ENCODE measurements at regions not wholly inside any gene's neighbourhood (a gene's known extent, or its start where the extent isn't known, plus 50 kb on each side); places are given as distances from the start of the nearest gene placed in this dataset.

DNA sequence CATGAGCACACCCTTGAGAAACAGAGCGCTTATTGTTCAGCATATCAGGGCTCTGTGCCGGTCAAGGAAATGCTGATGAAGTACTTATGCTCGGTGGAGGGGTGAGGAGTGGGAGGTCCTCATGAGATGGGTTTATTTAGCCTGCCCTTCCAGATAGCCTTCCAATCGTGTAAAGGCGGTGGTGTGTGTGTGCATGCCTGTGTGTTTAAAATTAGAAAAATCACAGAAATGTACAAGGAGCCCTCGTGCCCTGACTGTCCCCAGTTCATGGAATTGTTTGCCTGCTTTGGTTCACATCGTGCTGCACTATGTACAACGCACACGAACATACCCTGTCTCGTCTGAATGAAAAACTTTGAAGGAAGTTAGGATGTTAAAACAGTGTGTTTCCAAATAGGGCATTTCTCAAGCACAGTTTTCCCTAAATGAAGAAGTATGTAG is 158.6 kb downstream of the AQP4 start:
- no peak for ATAC-seq (replicated peaks in 1 of 4)
- peaks cover 0 to 3% of the 10 kb centered on the region in 2 experiments for H3K4me1 ChIP-seq (ENCODE audit: control insufficient read depth in 1 of 2, extremely low read depth in 1 of 2, insufficient read depth in 2 of 2, low read length in 2 of 2)

GRCh38 chr18:26705757-26706156 is 157.4 kb upstream of the KCTD1 start:
- ChIA-PET POLR2A (no interaction called here), CTCF (no interaction called here)
- peaks cover 0 to 6% of the 10 kb centered on the region in 2 experiments for H3K4me1 ChIP-seq (ENCODE audit: control insufficient read depth in 1 of 2, extremely low read depth in 1 of 2, insufficient read depth in 2 of 2, low read length in 2 of 2)
- Mint-ChIP-seq H3K27ac (no peak overlapping the region), H3K9me3 (peaks cover 0 to 5% (median 0%) of the 10 kb centered on the region in 3 donors), H3K4me3 (no peak overlapping the region), H3K4me1 (peaks cover 0 to 6% (median 0%) of the 10 kb centered on the region in 3 donors), H3K27me3 (peaks cover 0 to 4% of the 10 kb centered on the region in 2 donors), H3K36me3 (no peaks in the 10 kb centered on the region)
- H3K36me3 ChIP-seq (ENCODE audit: control insufficient read depth in 2 of 2, extremely low read depth in 1 of 2, insufficient read depth in 1 of 2, low read length in 1 of 2): no peaks in the 10 kb centered on the region
- H3K9me3 ChIP-seq: no peaks in the 10 kb centered on the region
- peaks cover 0 to 2% of the 10 kb centered on the region in 2 experiments for H3K27me3 ChIP-seq (replicated peaks in 1 of 2; ENCODE audit: control insufficient read depth in 2 of 2, extremely low read depth in 1 of 2, insufficient read depth in 2 of 2, low read length in 1 of 2)
- H3K4me3 ChIP-seq (ENCODE audit: control insufficient read depth in 1 of 2, extremely low read depth in 1 of 2, low read length in 1 of 2): no peak overlapping the region
- no peak for DNase-seq
- H3K27ac ChIP-seq (ENCODE audit: low read length): no peak overlapping the region
- ATAC-seq (replicated peaks in 1 of 4): no peak

More for the DNA sequence above, 158.6 kb downstream of the AQP4 start:
- Mint-ChIP-seq H3K4me1 (peaks cover 0 to 6% (median 0%) of the 10 kb centered on the region in 3 donors), H3K4me3 (no peak overlapping the region), H3K9me3 (peaks cover 0 to 5% (median 0%) of the 10 kb centered on the region in 3 donors), H3K27ac (no peak overlapping the region), H3K36me3 (no peaks in the 10 kb centered on the region), H3K27me3 (peaks cover 0 to 4% of the 10 kb centered on the region in 2 donors)
- no peak overlapping the region for H3K4me3 ChIP-seq (ENCODE audit: control insufficient read depth in 1 of 2, extremely low read depth in 1 of 2, low read length in 1 of 2)
- 82% methylated on average over 8 of the region's 10 CpGs for WGBS (ENCODE audit: insufficient coverage)
- ChIA-PET POLR2A (no interaction called here), CTCF (no interaction called here)
- no peaks in the 10 kb centered on the region for H3K9me3 ChIP-seq
- H3K27ac ChIP-seq (ENCODE audit: low read length): no peak overlapping the region
- H3K36me3 ChIP-seq (ENCODE audit: control insufficient read depth in 2 of 2, extremely low read depth in 1 of 2, insufficient read depth in 1 of 2, low read length in 1 of 2): no peaks in the 10 kb centered on the region
- peaks cover 0 to 2% of the 10 kb centered on the region in 2 experiments for H3K27me3 ChIP-seq (replicated peaks in 1 of 2; ENCODE audit: control insufficient read depth in 2 of 2, extremely low read depth in 1 of 2, insufficient read depth in 2 of 2, low read length in 1 of 2)
- DNase-seq: no peak

DNA sequence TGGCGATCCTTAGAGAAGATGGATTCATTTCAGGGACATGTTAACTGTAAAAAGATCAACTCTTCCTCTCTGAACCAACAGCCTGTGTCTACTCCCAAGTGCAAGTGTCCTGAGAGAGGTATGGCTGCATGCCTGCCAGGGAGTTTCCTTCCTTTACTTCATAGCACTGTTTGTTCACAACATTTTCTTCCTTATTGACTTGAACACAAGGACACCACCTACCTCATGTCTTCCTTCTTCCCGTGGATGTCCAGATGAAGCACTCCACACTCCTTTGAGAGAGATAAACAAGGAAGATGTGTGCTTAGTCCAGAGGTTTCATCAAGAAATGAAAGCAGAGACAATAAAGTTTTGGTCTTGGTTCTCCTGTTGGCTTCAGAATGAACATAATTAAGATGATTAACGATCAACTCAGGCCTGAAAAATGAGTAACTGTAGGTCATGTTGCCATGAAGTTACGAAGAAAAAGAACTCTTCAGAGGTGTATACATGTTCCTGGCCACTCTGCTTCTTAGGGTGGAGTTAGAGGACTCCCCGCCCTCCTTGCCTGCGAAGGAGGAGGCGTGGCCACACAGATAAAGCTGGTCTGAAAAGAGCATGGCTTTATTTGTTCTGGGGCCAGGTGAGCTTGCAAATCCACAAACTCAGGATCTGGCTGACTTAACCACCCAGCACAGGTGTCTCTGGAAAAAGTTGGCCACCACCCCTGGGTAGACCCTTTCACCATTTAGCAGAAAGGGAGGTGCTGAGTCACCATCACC is 155.0 kb upstream of the KCTD1 start:
- Mint-ChIP-seq H3K27me3 (peaks cover 0 to 2% of the 10 kb centered on the region in 2 donors), H3K4me1 (no peaks in the 10 kb centered on the region), H3K4me3 (no peak overlapping the region), H3K36me3 (no peaks in the 10 kb centered on the region), H3K9me3 (peaks cover 0 to 5% (median 0%) of the 10 kb centered on the region in 3 donors), H3K27ac (no peak overlapping the region)
- DNase-seq (no peak), ATAC-seq (replicated peaks in 1 of 4) (no peak)
- H3K36me3 ChIP-seq (ENCODE audit: control insufficient read depth in 2 of 2, extremely low read depth in 1 of 2, insufficient read depth in 1 of 2, low read length in 1 of 2): no peaks in the 10 kb centered on the region
- no peaks in the 10 kb centered on the region for H3K9me3 ChIP-seq
- no peak overlapping the region for H3K27ac ChIP-seq (ENCODE audit: low read length)
- H3K4me3 ChIP-seq (ENCODE audit: control insufficient read depth in 1 of 2, extremely low read depth in 1 of 2, low read length in 1 of 2): no peak overlapping the region
- ChIA-PET POLR2A (no interaction called here), CTCF (interaction anchor here in 1 of 2 donors (0.6 kb wide), 1 partner anchor 20 kb away, joined by 3 read pairs; no protein-coding TSS in a partner anchor)
- H3K27me3 ChIP-seq (replicated peaks in 1 of 2; ENCODE audit: control insufficient read depth in 2 of 2, extremely low read depth in 1 of 2, insufficient read depth in 2 of 2, low read length in 1 of 2): peaks cover 0 to 2% of the 10 kb centered on the region in 2 experiments
- peaks cover 0 to 5% of the 10 kb centered on the region in 2 experiments for H3K4me1 ChIP-seq (ENCODE audit: control insufficient read depth in 1 of 2, extremely low read depth in 1 of 2, insufficient read depth in 2 of 2, low read length in 2 of 2)
- WGBS (ENCODE audit: insufficient coverage): 77% methylated on average over 5 of the region's 7 CpGs

- no peaks in the 10 kb centered on the region for H3K36me3 ChIP-seq (ENCODE audit: control insufficient read depth in 2 of 2, extremely low read depth in 1 of 2, insufficient read depth in 1 of 2, low read length in 1 of 2)
- Mint-ChIP-seq H3K4me3 (no peak overlapping the region), H3K36me3 (no peaks in the 10 kb centered on the region), H3K27me3 (peaks cover 0 to 4% of the 10 kb centered on the region in 2 donors), H3K9me3 (peaks cover 0 to 3% (median 0%) of the 10 kb centered on the region in 3 donors), H3K4me1 (no peaks in the 10 kb centered on the region), H3K27ac (no peak overlapping the region)
- ATAC-seq (replicated peaks in 1 of 4): no peak
- no peak overlapping the region for H3K4me3 ChIP-seq (ENCODE audit: control insufficient read depth in 1 of 2, extremely low read depth in 1 of 2, low read length in 1 of 2)
- peaks cover 0 to 5% of the 10 kb centered on the region in 2 experiments for H3K4me1 ChIP-seq (ENCODE audit: control insufficient read depth in 1 of 2, extremely low read depth in 1 of 2, insufficient read depth in 2 of 2, low read length in 2 of 2)
- no peak overlapping the region for H3K27ac ChIP-seq (ENCODE audit: low read length)
- no peak for DNase-seq
- no peaks in the 10 kb centered on the region for H3K9me3 ChIP-seq
- 8% methylated on average over 2 of the region's 6 CpGs for WGBS (ENCODE audit: insufficient coverage)
- CTCF ChIA-PET: no interaction called here
- POLR2A ChIA-PET: no interaction called here
- peaks cover 0 to 2% of the 10 kb centered on the region in 2 experiments for H3K27me3 ChIP-seq (replicated peaks in 1 of 2; ENCODE audit: control insufficient read depth in 2 of 2, extremely low read depth in 1 of 2, insufficient read depth in 2 of 2, low read length in 1 of 2)
Observed at GRCh38 chr18:26702086-26702485, 153.7 kb upstream of the KCTD1 start.

GRCh38 chr18:26700728-26701127 is 152.4 kb upstream of the KCTD1 start:
- DNase-seq (no peak), ATAC-seq (replicated peaks in 1 of 4) (no peak)
- Mint-ChIP-seq H3K4me1 (peaks cover 0 to 4% (median 2%) of the 10 kb centered on the region in 3 donors), H3K27me3 (peaks cover 0 to 4% of the 10 kb centered on the region in 2 donors), H3K27ac (no peak overlapping the region), H3K36me3 (no peaks in the 10 kb centered on the region), H3K9me3 (no peaks in the 10 kb centered on the region), H3K4me3 (no peak overlapping the region)
- H3K36me3 ChIP-seq (ENCODE audit: control insufficient read depth in 2 of 2, extremely low read depth in 1 of 2, insufficient read depth in 1 of 2, low read length in 1 of 2): no peaks in the 10 kb centered on the region
- H3K4me3 ChIP-seq (ENCODE audit: control insufficient read depth in 1 of 2, extremely low read depth in 1 of 2, low read length in 1 of 2): no peak overlapping the region
- POLR2A ChIA-PET: no interaction called here
- H3K27ac ChIP-seq (ENCODE audit: low read length): no peak overlapping the region
- no CpG with 5 or more reads among the region's 2 CpGs for WGBS (ENCODE audit: insufficient coverage)
- CTCF ChIA-PET: no interaction called here
- H3K27me3 ChIP-seq (replicated peaks in 1 of 2; ENCODE audit: control insufficient read depth in 2 of 2, extremely low read depth in 1 of 2, insufficient read depth in 2 of 2, low read length in 1 of 2): peaks cover 0 to 2% of the 10 kb centered on the region in 2 experiments
- H3K4me1 ChIP-seq (ENCODE audit: control insufficient read depth in 1 of 2, extremely low read depth in 1 of 2, insufficient read depth in 2 of 2, low read length in 2 of 2): peaks cover 0 to 5% of the 10 kb centered on the region in 2 experiments
- no peaks in the 10 kb centered on the region for H3K9me3 ChIP-seq

DNA sequence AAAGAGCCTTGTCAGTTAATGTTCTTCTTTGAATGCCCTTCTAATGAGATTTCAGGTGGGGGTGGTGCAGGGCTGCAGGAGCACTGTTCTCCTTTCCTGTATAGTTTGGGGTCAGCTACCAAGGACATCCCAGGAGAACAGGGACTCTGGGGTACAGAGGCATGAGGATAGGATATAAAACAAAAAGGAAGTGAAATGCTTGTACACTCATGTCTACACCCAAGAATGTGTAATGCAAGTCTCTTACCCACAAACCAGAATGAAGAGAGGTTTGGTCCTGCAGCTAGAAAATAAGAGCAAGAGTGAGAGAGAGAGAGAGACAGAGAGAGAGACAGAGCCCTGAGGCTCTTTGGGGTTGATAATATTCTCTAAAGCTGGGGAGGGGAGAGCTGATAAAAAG is 151.8 kb upstream of the KCTD1 start:
- ATAC-seq (replicated peaks in 1 of 4): no peak
- Histone ChIP-seq H3K9me3 (no peaks in the 10 kb centered on the region), H3K36me3 (ENCODE audit: control insufficient read depth in 2 of 2, extremely low read depth in 1 of 2, insufficient read depth in 1 of 2, low read length in 1 of 2) (no peaks in the 10 kb centered on the region), H3K4me1 (ENCODE audit: control insufficient read depth in 1 of 2, extremely low read depth in 1 of 2, insufficient read depth in 2 of 2, low read length in 2 of 2) (peaks cover 0 to 5% of the 10 kb centered on the region in 2 experiments), H3K27ac (ENCODE audit: low read length) (no peak overlapping the region), H3K4me3 (ENCODE audit: control insufficient read depth in 1 of 2, extremely low read depth in 1 of 2, low read length in 1 of 2) (no peak overlapping the region), H3K27me3 (replicated peaks in 1 of 2; ENCODE audit: control insufficient read depth in 2 of 2, extremely low read depth in 1 of 2, insufficient read depth in 2 of 2, low read length in 1 of 2) (peaks cover 0 to 2% of the 10 kb centered on the region in 2 experiments)
- Mint-ChIP-seq H3K9me3 (no peaks in the 10 kb centered on the region), H3K27ac (no peak overlapping the region), H3K4me3 (no peak overlapping the region), H3K4me1 (peaks cover 0 to 7% (median 2%) of the 10 kb centered on the region in 3 donors), H3K27me3 (peaks cover 0 to 4% of the 10 kb centered on the region in 2 donors), H3K36me3 (no peaks in the 10 kb centered on the region)
- ChIA-PET POLR2A (no interaction called here), CTCF (no interaction called here)
- no peak for DNase-seq
